Breast epithelium (tissue), 4 donors: ENCODE measurements at regions not wholly inside any gene's neighbourhood (a gene's known extent, or its start where the extent isn't known, plus 50 kb on each side); places are given as distances from the start of the nearest gene placed in this dataset.
A peak's percentile ranks its signal among the peaks of the same experiment; 100 is the strongest.

Source experiments
- DNase-seq, 2 donors: peaks; one replicate each; pipeline ENCODE4 v3.0.0-alpha.2; 2019; ENCODE audit warnings: low spot score in 2 of 2
- H3K27ac ChIP-seq, 2 donors: fragments of 200-600 bp; sonication (generic) in 1 of 2; one replicate each; pipeline ENCODE4 v1.5.1; 2016 to 2019; ENCODE audit warnings: mild to moderate bottlenecking in 1 of 2
- H3K27me3 ChIP-seq, 2 donors: fragments of 200-600 bp; sonication (generic) in 1 of 2; one replicate each; pipeline versions ENCODE4 v1.5.1 to v1.6.0; 2017 to 2019; ENCODE audit warnings: control low read depth in 1 of 2, mild to moderate bottlenecking in 1 of 2
- H3K36me3 ChIP-seq: fragments of 200-600 bp; one replicate; pipeline ENCODE4 v1.5.1; 2019
- H3K4me1 ChIP-seq, 2 donors: fragments of 200-600 bp; sonication (generic); one replicate each; pipeline ENCODE4 v1.5.1; 2016 to 2019; ENCODE audit warnings: control low read depth in 1 of 2
- H3K4me3 ChIP-seq, 3 donors: fragments of 200-600 bp; sonication (generic); 1 replicate in 2 of 3; 2 replicates in 1 of 3; pipeline ENCODE4 v1.5.1; 2016 to 2019; ENCODE audit warnings: mild to moderate bottlenecking in 3 of 3, moderate library complexity in 2 of 3
- H3K9me3 ChIP-seq, 2 donors: fragments of 200-600 bp; sonication (generic) in 1 of 2; one replicate each; pipeline ENCODE4 v1.5.1; 2016 to 2019; ENCODE audit warnings: control low read depth in 1 of 2
- POLR2A ChIP-seq: fragments of 450-650 bp; IDR thresholded peaks from one replicate; pipeline ENCODE4 v1.6.1; 2016; ENCODE audit warnings: antibody characterized with exemption, mild to moderate bottlenecking, moderate library complexity
- POLR2AphosphoS5 ChIP-seq, 3 donors: sonication (generic); formaldehyde crosslinking; IDR thresholded peaks; one replicate each; pipeline ENCODE4 v1.6.1; 2017; ENCODE audit warnings: antibody characterized with exemption in 3 of 3
- intact Hi-C: fragments of 100-400 bp; cut with DNase I; formaldehyde crosslinking; loops from one replicate; pipeline ENCODE4 v1.15.1; 2023; ENCODE audit warnings: low total_unique reads
- TF ChIP-seq, protein P1 (sequence below), 3 donors: fragments of 450-650 bp; IDR thresholded peaks; one replicate each; pipeline ENCODE4 v1.5.1; 2016 to 2017; ENCODE audit warnings: antibody characterized with exemption in 3 of 3, mild to moderate bottlenecking in 3 of 3, moderate library complexity in 3 of 3

DNA sequence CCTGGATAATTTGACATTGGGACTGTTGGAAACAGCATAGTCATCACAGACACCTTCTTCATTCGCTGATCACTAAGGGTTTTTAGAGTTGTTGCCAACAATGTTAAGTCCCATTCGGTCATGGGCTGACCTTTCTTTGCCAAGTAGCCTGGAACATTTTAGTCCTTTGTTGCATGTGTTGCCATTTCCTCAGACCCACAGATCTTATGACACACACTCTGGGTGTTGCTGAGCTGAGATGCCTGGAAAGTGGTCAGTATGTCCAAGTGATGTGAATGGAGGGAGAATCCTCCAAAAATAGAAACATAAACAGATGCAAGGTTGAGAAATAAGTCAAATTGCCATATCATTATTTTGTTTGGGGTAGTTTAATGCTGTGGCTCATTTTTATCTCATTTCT, 61.5 kb upstream of the GJA5 start:
- TF ChIP-seq, protein P1, sequence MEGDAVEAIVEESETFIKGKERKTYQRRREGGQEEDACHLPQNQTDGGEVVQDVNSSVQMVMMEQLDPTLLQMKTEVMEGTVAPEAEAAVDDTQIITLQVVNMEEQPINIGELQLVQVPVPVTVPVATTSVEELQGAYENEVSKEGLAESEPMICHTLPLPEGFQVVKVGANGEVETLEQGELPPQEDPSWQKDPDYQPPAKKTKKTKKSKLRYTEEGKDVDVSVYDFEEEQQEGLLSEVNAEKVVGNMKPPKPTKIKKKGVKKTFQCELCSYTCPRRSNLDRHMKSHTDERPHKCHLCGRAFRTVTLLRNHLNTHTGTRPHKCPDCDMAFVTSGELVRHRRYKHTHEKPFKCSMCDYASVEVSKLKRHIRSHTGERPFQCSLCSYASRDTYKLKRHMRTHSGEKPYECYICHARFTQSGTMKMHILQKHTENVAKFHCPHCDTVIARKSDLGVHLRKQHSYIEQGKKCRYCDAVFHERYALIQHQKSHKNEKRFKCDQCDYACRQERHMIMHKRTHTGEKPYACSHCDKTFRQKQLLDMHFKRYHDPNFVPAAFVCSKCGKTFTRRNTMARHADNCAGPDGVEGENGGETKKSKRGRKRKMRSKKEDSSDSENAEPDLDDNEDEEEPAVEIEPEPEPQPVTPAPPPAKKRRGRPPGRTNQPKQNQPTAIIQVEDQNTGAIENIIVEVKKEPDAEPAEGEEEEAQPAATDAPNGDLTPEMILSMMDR (IDR thresholded peaks at IDR 0.05), result no peak
- TF ChIP-seq POLR2AphosphoS5 (IDR thresholded peaks at IDR 0.05), result peak; percentile 51 to 63 (median 52)
- Histone ChIP-seq H3K4me3 (no peak overlapping the region), H3K9me3 (no peaks in the 10 kb centered on the region), H3K4me1 (no peaks in the 10 kb centered on the region), H3K36me3 (no peaks in the 10 kb centered on the region), H3K27ac (peak overlapping the region in 1 of 2 donors; percentile 48), H3K27me3 (no peaks in the 10 kb centered on the region)
- intact Hi-C loops, result no loop called here
- peak in 1 of 2 donors; percentile 17 for DNase-seq

DNA sequence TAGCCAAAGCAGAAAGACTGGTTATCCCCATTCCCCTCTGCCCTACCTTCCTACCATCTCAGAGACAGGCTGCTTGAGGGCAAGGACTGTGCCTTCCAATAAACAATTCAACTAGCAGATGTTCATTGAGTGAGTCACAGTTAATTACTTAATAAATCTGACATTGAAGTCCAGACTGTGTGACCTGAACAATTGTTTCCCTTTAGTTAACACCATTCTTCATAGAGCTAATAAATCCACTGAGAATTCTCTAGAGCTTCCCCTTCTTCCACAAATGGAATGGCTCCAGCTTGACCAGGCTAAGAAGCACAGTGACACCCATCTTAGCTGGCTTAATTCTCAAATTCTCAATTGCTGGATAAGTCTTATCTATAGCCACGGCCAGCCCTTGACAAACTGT, 61.9 kb upstream of the GJA5 start:
- H3K4me1 ChIP-seq, result no peaks in the 10 kb centered on the region
- TF ChIP-seq POLR2AphosphoS5 (IDR thresholded peaks at IDR 0.05), result no peak
- TF ChIP-seq POLR2A, result no peak
- TF ChIP-seq, protein P1 (IDR thresholded peaks at IDR 0.05), result no peak
- no peaks in the 10 kb centered on the region for H3K36me3 ChIP-seq
- H3K9me3 ChIP-seq, result no peaks in the 10 kb centered on the region
- intact Hi-C loops, result no loop called here
- no peak for DNase-seq
- no peak overlapping the region for H3K4me3 ChIP-seq
- H3K27me3 ChIP-seq, result no peaks in the 10 kb centered on the region
- H3K27ac ChIP-seq, result peak overlapping the region in 1 of 2 donors; percentile 48

DNA sequence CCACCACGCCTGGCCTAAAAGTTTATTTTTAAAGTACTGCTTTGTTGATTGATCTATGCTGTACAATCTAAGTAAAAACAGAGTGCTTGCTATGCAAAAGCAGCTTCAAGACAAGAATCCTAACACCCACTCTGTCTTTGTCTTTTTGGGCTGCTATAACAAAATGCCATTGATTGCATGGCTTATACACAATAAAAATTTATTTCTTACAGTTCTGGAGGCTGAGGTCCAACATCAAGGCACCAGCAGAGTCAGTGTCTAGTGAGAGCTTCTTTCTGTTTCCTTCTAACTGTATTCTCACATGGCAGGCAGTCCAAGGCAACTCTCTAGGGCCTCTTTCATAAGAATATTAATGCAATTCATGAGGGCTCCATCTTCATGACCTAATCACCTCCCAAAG, 63.6 kb upstream of the GJA5 start:
- Histone ChIP-seq H3K27me3 (no peaks in the 10 kb centered on the region), H3K36me3 (no peaks in the 10 kb centered on the region), H3K9me3 (no peaks in the 10 kb centered on the region), H3K27ac (no peak overlapping the region), H3K4me1 (no peaks in the 10 kb centered on the region), H3K4me3 (no peak overlapping the region)
- TF ChIP-seq, protein P1 (IDR thresholded peaks at IDR 0.05), result no peak
- TF ChIP-seq POLR2A (no peak), POLR2AphosphoS5 (IDR thresholded peaks at IDR 0.05) (no peak)
- no peak for DNase-seq
- intact Hi-C loops, result no loop called here

DNA sequence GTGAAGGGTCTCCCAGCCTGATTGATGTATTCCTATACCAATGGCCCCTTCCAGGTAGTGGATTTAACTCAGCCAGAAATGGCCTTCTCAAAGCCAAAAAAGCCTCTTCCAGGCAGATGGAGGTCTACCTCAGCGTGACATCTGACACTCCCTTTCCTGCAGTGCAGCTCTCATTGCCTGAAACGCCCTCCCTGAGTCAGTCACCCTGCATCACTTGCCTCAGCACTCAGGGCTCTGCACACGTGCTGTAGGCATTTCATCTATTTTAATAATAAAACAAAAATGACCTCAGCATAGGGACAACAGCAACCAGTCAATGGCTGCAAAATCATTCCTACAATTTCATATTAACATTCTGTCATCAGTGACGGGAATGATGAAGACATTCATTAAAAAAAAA, 64.4 kb upstream of the GJA5 start:
- TF ChIP-seq POLR2AphosphoS5 (IDR thresholded peaks at IDR 0.05) (no peak), POLR2A (no peak)
- TF ChIP-seq, protein P1 (IDR thresholded peaks at IDR 0.05), result no peak
- no peak overlapping the region for H3K4me3 ChIP-seq
- H3K27me3 ChIP-seq, result no peaks in the 10 kb centered on the region
- no peak for DNase-seq
- no peak overlapping the region for H3K27ac ChIP-seq
- H3K9me3 ChIP-seq, result no peaks in the 10 kb centered on the region
- intact Hi-C loops, result no loop called here
- no peaks in the 10 kb centered on the region for H3K4me1 ChIP-seq
- no peaks in the 10 kb centered on the region for H3K36me3 ChIP-seq

DNA sequence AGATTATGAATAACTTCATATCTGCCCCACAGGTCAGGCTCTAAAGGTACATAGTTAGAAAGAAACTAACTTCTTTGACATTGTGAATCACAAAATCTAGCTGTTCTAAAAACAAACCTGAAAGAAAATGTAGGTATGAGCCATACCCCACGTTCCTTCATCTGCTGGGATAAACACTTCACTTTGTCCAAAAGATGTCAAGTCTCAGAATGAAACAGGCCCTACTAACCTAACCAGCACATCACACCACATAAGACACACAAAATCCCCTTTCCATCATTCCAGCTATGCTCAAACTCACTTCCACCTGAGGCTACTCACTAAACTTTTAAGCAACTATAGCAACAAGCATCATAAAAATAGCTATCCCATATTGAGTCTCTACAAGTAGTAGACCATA, 65.2 kb upstream of the GJA5 start:
- Histone ChIP-seq H3K36me3 (no peaks in the 10 kb centered on the region), H3K4me3 (no peak overlapping the region), H3K27ac (no peak overlapping the region), H3K27me3 (no peaks in the 10 kb centered on the region), H3K9me3 (no peaks in the 10 kb centered on the region), H3K4me1 (no peaks in the 10 kb centered on the region)
- intact Hi-C loops, result no loop called here
- no peak for DNase-seq
- TF ChIP-seq, protein P1 (IDR thresholded peaks at IDR 0.05), result no peak
